Mammary epithelial cell (primary cell): ENCODE measurements at regions not wholly inside any gene's neighbourhood (a gene's known extent, or its start where the extent isn't known, plus 50 kb on each side); places are given as distances from the start of the nearest gene placed in this dataset.

Source experiments
- EZH2 ChIP-seq: IDR thresholded peaks from 2 replicates; pipeline ENCODE4 v1.6.1; 2012; ENCODE audit warnings: low read length, inconsistent platforms, borderline replicate concordance
- TF ChIP-seq, protein P1 (sequence below), 2 donors: IDR thresholded peaks in 1 of 2; conservative IDR thresholded peaks in 1 of 2; 2 replicates each; pipeline ENCODE4 v1.5.1; 2011 to 2012; ENCODE audit warnings: inconsistent platforms in 2 of 2, low read length in 2 of 2, mild to moderate bottlenecking in 2 of 2, control low read depth in 1 of 2, low read depth in 1 of 2; ENCODE audit not compliant: insufficient read depth in 1 of 2; ENCODE audit errors: extremely low read depth in 1 of 2

DNA sequence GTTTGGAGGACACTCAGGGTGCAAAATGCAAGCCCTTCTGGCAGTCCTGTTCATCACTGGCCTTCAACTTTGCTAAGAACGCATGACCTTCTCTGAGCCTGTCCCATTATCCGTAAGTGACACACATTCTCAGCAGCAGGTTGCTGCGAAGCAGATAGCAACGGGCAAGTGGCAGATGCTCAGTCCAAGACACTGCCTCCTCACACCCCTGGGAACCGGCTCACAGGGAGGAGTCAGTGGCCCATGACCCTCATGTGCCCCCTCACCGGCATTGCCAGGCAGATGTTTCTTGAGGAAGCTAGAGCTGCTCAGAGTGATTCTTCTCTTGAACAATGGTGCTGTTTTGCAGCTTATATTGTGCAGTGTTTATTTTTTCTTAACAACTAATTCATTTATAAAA lies 737.2 kb upstream of the HS6ST1 start:
- TF ChIP-seq, protein P1, sequence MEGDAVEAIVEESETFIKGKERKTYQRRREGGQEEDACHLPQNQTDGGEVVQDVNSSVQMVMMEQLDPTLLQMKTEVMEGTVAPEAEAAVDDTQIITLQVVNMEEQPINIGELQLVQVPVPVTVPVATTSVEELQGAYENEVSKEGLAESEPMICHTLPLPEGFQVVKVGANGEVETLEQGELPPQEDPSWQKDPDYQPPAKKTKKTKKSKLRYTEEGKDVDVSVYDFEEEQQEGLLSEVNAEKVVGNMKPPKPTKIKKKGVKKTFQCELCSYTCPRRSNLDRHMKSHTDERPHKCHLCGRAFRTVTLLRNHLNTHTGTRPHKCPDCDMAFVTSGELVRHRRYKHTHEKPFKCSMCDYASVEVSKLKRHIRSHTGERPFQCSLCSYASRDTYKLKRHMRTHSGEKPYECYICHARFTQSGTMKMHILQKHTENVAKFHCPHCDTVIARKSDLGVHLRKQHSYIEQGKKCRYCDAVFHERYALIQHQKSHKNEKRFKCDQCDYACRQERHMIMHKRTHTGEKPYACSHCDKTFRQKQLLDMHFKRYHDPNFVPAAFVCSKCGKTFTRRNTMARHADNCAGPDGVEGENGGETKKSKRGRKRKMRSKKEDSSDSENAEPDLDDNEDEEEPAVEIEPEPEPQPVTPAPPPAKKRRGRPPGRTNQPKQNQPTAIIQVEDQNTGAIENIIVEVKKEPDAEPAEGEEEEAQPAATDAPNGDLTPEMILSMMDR (conservative IDR thresholded peaks at IDR 0.05 in 1 of 2, IDR thresholded peaks at IDR 0.05 in 1 of 2; ENCODE audit: extremely low read depth in 1 of 2, insufficient read depth in 1 of 2, low read depth in 1 of 2, low read length in 2 of 2): no peak
- no peak for TF ChIP-seq EZH2
